Activated CD4-positive, alpha-beta T cell treated with anti-CD3 and anti-CD28 coated beads, Interleukin-2, amount 50 U/mL, for 24 hours (primary cell): ENCODE measurements at regions not wholly inside any gene's neighbourhood (a gene's known extent, or its start where the extent isn't known, plus 50 kb on each side); places are given as distances from the start of the nearest gene placed in this dataset.

Experiments used
- DNase-seq, 2 donors: peaks; one replicate each; pipeline ENCODE4 v3.0.0-alpha.2; 2020; ENCODE audit warnings: low read depth in 1 of 2, low spot score in 1 of 2

DNA sequence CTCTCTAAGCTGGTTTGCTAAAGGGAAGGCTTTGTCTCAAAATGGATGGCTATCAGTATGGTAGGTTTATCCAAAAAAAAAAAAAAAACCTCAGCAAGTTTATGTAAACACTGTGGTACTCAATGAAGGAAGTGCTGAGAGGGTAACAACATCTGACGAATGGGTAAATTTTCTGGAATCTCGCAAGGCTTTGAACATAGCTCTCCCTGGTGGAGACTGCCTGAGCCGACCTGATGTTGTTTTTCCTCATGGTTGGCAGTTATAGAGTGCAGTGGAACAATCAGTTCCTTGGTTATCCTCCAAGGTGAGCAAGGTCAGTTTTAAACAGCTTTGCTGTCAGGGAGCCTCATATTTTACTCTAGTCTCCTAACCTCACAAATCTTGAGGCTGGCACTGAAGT, 94.6 kb downstream of the ZPLD1 start:
- DNase-seq = no peak

DNA sequence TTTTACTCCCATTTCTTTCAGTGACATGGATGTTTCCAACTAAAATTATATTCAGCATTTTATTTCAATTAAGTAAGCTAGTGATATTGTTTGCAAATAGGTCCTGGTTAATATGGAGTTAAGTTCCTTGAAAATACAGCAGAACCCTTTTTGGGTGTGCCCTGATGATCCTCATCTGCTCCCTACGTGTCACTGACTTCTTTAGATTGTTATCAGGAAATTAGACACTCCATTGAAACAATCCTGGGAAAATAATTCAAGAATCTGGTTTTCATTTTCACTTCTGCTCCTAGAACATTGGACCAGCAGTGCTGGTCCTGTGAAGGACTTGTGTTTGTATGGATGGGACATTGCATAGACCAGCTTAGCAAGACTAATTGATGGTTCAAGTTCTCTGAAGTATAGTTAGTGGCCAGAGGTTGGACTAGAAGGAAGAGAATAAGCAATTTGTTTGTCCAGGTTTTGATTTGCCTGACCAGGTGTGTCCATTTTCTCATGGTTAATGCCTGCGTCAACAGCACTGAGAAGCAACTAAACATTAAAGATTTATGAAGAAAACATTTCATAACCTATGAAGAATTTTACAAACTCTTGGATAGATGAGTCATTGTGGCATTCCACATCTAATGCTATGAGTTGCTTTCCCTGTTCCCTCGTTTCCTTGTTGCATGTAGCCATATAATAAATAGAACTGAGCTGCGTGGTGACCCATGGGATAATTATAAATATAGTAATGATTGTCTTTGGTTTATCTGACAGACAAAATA, 95.8 kb downstream of the ZPLD1 start:
- no peak for DNase-seq

GRCh38 chr3:102531686-102532085, 96.9 kb downstream of the ZPLD1 start:
- no peak for DNase-seq

DNA sequence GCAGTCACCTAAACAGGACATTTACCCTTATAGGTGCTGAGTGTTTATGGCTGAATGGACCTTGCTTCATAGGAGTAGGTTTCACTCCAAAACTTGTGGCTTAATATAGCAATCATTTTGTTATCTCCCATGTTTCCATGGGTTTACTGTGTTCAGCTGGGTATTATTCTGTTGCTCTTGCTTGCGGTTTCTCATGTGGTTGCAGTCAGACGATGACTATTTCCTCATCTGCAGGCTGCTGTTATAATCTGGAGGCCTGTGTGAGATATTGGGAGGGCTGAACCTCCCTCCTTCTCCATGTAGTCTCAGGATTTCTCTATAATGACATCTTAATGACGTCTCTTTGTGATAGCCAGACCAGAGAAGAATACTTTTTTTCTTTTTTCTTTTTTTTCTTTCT, 98.1 kb downstream of the ZPLD1 start:
- DNase-seq = no peak

DNA sequence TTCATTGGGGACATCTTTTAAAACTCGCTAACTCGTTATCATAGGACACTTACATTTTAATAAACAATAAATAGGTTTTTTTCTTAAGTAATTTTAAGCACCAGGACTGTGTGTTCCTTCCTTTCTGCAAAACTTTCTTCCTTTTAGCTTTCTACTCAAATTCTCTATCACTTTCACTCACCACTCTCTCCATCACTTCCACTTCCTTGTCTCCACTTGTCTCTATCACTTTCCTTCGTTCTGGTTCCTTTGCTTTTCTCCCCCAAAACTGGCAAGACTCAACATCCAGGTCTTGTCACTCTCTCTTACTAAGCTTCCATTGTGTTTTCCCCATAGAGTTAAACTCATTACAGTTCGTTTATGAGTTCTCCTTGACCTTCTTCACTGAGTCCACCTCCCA, 99.0 kb downstream of the ZPLD1 start:
- no peak for DNase-seq

DNA sequence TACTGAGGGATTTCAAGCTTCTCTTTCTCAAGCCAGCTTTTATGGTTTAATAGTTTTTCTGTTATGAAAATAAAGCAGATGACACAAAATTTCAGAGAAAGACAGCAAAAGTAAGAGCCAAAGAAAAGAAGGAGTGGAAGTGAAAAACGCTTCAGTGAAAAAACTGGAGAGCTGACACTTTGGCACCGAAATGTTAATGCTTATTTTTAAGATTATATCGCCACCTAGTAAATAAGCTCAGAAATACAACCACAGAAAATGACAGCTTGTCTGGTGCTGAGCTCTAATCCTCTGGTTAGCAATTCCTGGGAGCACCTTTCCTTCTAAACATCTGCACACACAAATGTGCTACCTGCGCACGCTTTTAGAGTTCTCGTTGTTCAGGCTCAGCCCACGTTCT, 101.6 kb downstream of the ZPLD1 start:
- no peak for DNase-seq

DNA sequence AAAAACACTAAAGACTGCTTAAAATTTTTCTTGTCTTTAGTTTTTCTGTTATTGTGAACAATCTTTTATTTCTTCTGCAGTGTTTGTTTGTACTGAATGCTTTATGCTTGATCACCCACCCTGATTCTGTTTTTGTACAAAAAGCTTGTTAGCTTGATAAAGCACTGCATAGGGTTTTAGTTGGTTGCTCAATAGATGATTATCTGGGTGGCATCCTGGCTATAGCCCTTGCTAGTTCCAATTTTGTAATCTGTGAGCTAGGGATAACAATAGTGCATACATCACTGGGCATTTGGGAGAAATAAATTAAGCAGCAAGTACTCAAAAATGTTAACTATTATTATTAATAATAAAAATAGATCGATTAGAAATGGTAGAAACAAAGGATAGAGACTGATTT, 102.3 kb downstream of the ZPLD1 start:
- no peak for DNase-seq

DNA sequence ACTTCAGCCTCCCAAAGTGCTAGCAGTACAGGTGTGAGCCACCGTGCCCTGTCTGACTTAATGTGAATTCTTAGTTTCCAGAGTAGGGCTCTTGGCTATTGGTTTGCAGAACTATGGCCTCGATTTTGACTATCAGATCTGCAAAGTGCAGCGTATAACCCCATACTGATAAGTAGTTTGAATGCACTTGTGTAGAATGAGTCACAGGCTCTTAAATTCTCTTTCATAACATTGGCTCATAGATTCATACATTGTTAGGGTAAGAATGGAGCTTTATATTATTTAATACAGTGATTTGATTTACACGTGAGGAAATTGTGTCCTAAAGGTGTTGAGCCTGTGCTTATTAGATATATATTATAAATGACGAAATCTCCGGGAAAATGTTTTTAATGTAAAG, 109.9 kb downstream of the ZPLD1 start:
- DNase-seq = no peak

DNA sequence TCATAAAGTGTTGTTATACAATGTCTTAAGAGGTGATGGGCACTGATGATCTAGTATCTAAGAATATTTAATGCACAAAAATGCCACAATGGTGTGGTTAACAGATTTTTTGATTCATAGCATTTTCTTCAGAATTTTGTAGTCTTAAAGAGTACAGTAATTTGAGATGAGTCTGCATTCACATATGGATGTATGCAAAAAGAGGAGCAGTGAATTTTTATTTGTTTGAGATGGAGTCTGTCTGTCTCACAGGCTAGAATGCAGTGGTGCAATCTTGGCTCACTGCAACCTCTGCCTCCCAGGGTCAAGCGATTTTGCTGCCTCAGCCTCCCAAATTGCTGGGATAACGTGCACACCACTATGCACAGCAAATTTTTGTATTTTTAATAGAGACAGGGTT, 110.5 kb downstream of the ZPLD1 start:
- DNase-seq = no peak

- DNase-seq = no peak
These were observed 119.1 kb downstream of the ZPLD1 start for GRCh38 chr3:102553876-102554275.

- no peak for DNase-seq
These were observed 135.7 kb downstream of the ZPLD1 start for GRCh38 chr3:102570511-102570910.

DNA sequence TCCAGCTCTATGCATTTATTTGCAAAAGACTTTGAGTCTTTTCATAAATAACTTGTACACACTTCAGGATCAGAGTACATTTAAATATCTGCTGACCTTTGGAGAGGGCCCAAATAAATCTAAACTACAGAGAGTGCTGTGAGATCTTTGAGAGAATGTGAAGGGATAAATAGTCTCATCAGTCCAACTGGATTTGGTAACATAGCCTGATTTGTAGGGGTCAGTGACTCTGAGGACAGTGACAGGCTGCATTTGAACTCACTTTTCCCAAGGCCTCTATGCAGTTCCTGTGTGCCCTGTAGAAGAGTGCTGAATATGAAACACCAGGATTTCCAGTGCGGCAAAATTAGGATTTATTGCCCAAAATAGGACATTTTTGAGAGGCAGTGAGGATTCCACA, 136.2 kb downstream of the ZPLD1 start:
- no peak for DNase-seq

DNA sequence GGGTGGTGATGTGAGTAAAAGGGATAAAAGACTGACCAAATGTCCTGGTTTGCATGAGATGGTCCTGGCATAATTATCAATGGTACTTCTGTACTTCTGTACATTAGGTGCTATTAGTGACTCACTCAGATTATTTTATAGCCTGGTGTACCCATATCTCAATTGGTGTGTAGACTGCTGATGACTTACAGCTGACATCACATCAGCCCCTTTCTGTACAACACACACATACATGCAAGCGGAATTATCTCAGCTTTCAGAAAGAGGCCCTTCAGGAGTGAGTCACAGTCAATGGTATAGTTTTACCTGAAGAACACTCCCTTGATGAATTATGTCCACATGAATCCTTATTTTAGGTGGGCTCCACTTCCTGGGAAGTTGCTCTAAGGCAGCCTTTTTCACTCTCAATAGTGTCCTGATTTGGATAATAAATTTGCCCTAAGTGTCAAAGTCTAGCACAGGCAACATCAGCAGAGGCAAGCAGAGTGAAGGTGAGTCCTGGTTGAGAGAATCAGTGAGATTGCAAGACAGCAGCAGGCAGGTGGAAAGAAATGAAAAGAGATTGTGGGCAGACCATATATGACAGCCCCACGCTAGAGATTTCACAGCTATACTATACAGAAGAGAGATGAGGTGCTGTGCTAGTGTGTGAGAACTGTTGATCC, 137.0 kb downstream of the ZPLD1 start:
- DNase-seq = no peak

GRCh38 chr3:102573483-102574028, 138.7 kb downstream of the ZPLD1 start:
- no peak for DNase-seq

DNA sequence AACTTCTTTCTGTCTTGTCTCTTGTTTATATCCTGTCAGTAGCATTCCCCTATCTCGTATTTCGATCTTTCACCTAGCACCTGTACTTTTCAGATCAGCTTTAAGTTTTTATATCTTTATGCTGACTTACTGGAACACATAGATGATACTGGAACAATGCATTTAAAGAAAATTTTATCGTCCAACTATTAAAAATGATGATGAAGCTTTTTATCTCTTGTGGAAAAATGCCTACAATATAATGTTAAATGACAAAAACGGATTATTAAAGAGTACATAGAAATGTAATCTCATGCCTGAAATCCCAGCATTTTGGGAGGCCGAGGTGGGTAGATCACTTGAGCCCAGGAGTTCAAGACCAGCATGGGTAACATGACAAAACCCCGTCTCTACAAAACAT, 139.5 kb downstream of the ZPLD1 start:
- DNase-seq = no peak

GRCh38 chr3:102576651-102577050, 141.8 kb downstream of the ZPLD1 start:
- DNase-seq = no peak

GRCh38 chr3:102577082-102577789, 142.4 kb downstream of the ZPLD1 start:
- no peak for DNase-seq

GRCh38 chr3:102580760-102581159, 145.9 kb downstream of the ZPLD1 start:
- DNase-seq = no peak

- DNase-seq = no peak
These were observed 151.7 kb downstream of the ZPLD1 start for GRCh38 chr3:102586485-102586884.

- DNase-seq = no peak
These were observed 159.2 kb downstream of the ZPLD1 start for GRCh38 chr3:102593812-102594602.

GRCh38 chr3:102595057-102595456, 160.2 kb downstream of the ZPLD1 start:
- no peak for DNase-seq
